DOHH2 (cell line): ENCODE measurements at regions not wholly inside any gene's neighbourhood (a gene's known extent, or its start where the extent isn't known, plus 50 kb on each side); places are given as distances from the start of the nearest gene placed in this dataset.

ENCODE experiments used
- H3F3A ChIP-seq: fragments of 200-600 bp; sonication (generic), shearing (Covaris generic); 2 replicates; pipeline ENCODE4 v1.6.0; 2016; ENCODE audit warnings: antibody characterized with exemption, mild to moderate bottlenecking; ENCODE audit not compliant: control insufficient read depth, insufficient read depth
- H3K27ac ChIP-seq: fragments of 200-600 bp; sonication (generic); 2 replicates; pipeline ENCODE4 v1.5.1; 2014; ENCODE audit warnings: low read depth, mild to moderate bottlenecking, low read length, moderate library complexity
- H3K27me3 ChIP-seq: fragments of 200-600 bp; sonication (generic); 2 replicates; pipeline ENCODE4 v1.6.1; 2014; ENCODE audit warnings: mild to moderate bottlenecking, low read length, mixed read lengths; ENCODE audit not compliant: control insufficient read depth
- H3K36me3 ChIP-seq: fragments of 200-600 bp; sonication (generic); 2 replicates; pipeline ENCODE4 v1.6.1; 2014; ENCODE audit warnings: mild to moderate bottlenecking, low read length, moderate library complexity, mixed read lengths; ENCODE audit not compliant: control insufficient read depth
- H3K4me1 ChIP-seq: fragments of 200-600 bp; sonication (generic); 2 replicates; pipeline ENCODE4 v1.6.1; 2014; ENCODE audit warnings: mild to moderate bottlenecking, low read length, mixed read lengths; ENCODE audit not compliant: control insufficient read depth
- H3K4me2 ChIP-seq: fragments of 200-600 bp; sonication (generic); 2 replicates; pipeline ENCODE4 v1.6.0; 2014; ENCODE audit warnings: mild to moderate bottlenecking, low read length, moderate library complexity
- H3K4me3 ChIP-seq: fragments of 200-600 bp; sonication (generic); 2 replicates; pipeline ENCODE4 v1.5.1; 2014; ENCODE audit warnings: mild to moderate bottlenecking, low read length, mixed read lengths
- H3K79me2 ChIP-seq: fragments of 200-600 bp; sonication (generic); 2 replicates; pipeline ENCODE4 v1.6.1; 2014; ENCODE audit warnings: mild to moderate bottlenecking, low read length, mixed read lengths; ENCODE audit not compliant: control insufficient read depth
- H3K9me2 ChIP-seq: fragments of 200-600 bp; sonication (generic); replicated peaks from 2 replicates; pipeline ENCODE4 v1.6.1; 2014; ENCODE audit warnings: mild to moderate bottlenecking, low read length, mixed read lengths; ENCODE audit not compliant: control insufficient read depth
- H3K9me3 ChIP-seq: fragments of 200-600 bp; sonication (generic); 2 replicates; pipeline ENCODE4 v1.6.1; 2014; ENCODE audit warnings: antibody characterized with exemption, low read length, mixed read lengths; ENCODE audit not compliant: control insufficient read depth, insufficient read depth
- H4K20me1 ChIP-seq: fragments of 200-600 bp; sonication (generic); 2 replicates; pipeline ENCODE4 v1.6.0; 2014; ENCODE audit warnings: low read depth, mild to moderate bottlenecking, antibody characterized with exemption, low read length, moderate library complexity; ENCODE audit not compliant: control insufficient read depth, insufficient read depth
- EZH2phosphoT487 ChIP-seq: fragments of 200-600 bp; sonication (generic); IDR thresholded peaks from 2 replicates; pipeline ENCODE4 v1.6.1; 2017; ENCODE audit warnings: borderline replicate concordance, mild to moderate bottlenecking, antibody characterized with exemption, low read length, moderate library complexity, mixed read lengths
- TF ChIP-seq, protein P1 (sequence below): fragments of 200-600 bp; sonication (generic); IDR thresholded peaks from one replicate; pipeline ENCODE4 v1.5.1; 2014; ENCODE audit warnings: antibody characterized with exemption, mild to moderate bottlenecking, low read depth, low read length; ENCODE audit not compliant: poor library complexity, severe bottlenecking

DNA sequence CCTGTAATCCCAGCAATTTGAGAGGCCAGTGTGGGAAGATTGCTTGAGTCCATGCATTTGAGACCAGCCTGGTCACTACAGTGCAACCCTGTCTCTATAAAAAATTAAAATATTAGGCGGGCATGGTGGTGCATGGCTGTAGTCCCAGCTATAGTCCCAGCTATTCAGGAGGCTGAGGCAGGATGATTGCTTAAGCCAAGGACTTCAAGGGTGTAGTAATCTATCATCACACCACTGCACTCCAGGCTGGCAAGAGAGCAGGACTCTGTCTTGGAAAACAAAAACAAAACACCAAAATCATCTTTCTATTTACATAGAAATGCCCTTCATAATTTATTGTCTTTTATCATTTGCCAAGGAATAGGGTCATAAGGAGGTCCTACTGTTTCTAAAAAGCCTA lies 1274.1 kb upstream of the NCAM2 start:
- Histone ChIP-seq H3F3A (no peaks in the 10 kb centered on the region), H3K79me2 (no peaks in the 10 kb centered on the region), H3K27ac (no peak overlapping the region), H4K20me1 (no peaks in the 10 kb centered on the region), H3K9me2 (no peaks in the 10 kb centered on the region), H3K4me2 (no peak overlapping the region), H3K4me3 (no peak overlapping the region), H3K9me3 (peaks cover 3% of the 10 kb centered on the region; the same call in 1 of the 2 replicates), H3K36me3 (no peaks in the 10 kb centered on the region), H3K4me1 (no peaks in the 10 kb centered on the region), H3K27me3 (no peaks in the 10 kb centered on the region)
- TF ChIP-seq EZH2phosphoT487: no peak
- TF ChIP-seq, protein P1, sequence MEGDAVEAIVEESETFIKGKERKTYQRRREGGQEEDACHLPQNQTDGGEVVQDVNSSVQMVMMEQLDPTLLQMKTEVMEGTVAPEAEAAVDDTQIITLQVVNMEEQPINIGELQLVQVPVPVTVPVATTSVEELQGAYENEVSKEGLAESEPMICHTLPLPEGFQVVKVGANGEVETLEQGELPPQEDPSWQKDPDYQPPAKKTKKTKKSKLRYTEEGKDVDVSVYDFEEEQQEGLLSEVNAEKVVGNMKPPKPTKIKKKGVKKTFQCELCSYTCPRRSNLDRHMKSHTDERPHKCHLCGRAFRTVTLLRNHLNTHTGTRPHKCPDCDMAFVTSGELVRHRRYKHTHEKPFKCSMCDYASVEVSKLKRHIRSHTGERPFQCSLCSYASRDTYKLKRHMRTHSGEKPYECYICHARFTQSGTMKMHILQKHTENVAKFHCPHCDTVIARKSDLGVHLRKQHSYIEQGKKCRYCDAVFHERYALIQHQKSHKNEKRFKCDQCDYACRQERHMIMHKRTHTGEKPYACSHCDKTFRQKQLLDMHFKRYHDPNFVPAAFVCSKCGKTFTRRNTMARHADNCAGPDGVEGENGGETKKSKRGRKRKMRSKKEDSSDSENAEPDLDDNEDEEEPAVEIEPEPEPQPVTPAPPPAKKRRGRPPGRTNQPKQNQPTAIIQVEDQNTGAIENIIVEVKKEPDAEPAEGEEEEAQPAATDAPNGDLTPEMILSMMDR: no peak

DNA sequence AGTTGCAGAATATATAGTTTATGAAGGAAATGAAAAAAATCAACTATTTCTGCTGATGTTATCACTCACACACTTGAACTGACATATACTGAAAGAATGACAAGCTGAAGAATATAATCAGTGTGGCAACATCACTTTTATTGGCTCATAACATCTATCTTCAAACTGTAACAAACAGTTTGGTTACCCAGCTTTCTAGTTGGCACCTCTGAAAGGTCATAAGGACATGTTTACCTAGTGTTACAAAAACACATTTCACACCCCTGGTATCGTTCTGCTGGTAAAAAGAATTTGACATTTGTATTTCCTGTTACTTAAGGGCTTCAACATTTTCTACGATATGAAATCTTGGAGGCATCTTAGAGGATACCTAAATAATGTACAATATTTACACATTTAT lies 1267.0 kb upstream of the NCAM2 start:
- no peaks in the 10 kb centered on the region for H3K9me2 ChIP-seq
- TF ChIP-seq, protein P1: no peak
- no peak for TF ChIP-seq EZH2phosphoT487

DNA sequence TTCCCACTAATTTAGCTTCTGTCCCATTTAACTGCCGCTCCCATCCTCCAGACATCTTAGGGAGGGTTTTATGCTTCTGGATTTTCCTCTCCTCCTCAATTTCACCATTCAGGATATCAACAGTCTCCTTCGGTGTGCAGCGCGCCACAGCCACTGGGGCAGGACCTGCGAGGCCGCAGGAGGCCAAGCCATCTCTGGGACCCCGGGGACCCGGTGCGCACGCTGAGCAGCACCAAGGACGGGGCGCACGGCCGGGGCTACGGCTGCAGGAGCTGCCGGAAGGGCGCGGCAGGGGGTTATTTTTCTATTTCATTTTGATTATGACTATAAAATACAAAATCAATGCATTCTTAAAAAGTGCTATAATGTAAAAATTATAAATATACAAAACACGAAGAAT lies 1238.4 kb upstream of the NCAM2 start:
- Histone ChIP-seq H3K27ac (no peak overlapping the region), H3K9me2 (no peaks in the 10 kb centered on the region), H3K4me3 (no peak overlapping the region), H3F3A (no peaks in the 10 kb centered on the region), H3K36me3 (no peaks in the 10 kb centered on the region), H4K20me1 (no peaks in the 10 kb centered on the region), H3K9me3 (peaks cover 3% of the 10 kb centered on the region; the same call in 1 of the 2 replicates), H3K79me2 (no peaks in the 10 kb centered on the region), H3K27me3 (no peaks in the 10 kb centered on the region), H3K4me2 (no peak overlapping the region), H3K4me1 (no peaks in the 10 kb centered on the region)
- TF ChIP-seq, protein P1: no peak
- no peak for TF ChIP-seq EZH2phosphoT487

More for the DNA sequence above, 1267.0 kb upstream of the NCAM2 start:
- Histone ChIP-seq H3K27me3 (no peaks in the 10 kb centered on the region), H3K4me3 (no peak overlapping the region), H3F3A (no peaks in the 10 kb centered on the region), H3K36me3 (no peaks in the 10 kb centered on the region), H3K4me2 (no peak overlapping the region), H4K20me1 (no peaks in the 10 kb centered on the region), H3K9me3 (no peaks in the 10 kb centered on the region; the same call in 1 of the 2 replicates), H3K79me2 (no peaks in the 10 kb centered on the region), H3K4me1 (no peaks in the 10 kb centered on the region), H3K27ac (no peak overlapping the region)
